Brain microvascular endothelial cell (primary cell): ENCODE measurements at regions not wholly inside any gene's neighbourhood (a gene's known extent, or its start where the extent isn't known, plus 50 kb on each side); places are given as distances from the start of the nearest gene placed in this dataset.

ENCODE experiments used
- DNase-seq: peaks from one replicate; pipeline ENCODE4 v3.0.0-alpha.2; 2020
- H3K27ac ChIP-seq: fragments of 250-450 bp; sonication (Bioruptor Pico); 2 replicates; pipeline ENCODE4 v1.5.1; 2020; ENCODE audit warnings: mild to moderate bottlenecking, moderate library complexity
- H3K27me3 ChIP-seq: fragments of 250-450 bp; sonication (Bioruptor Pico); replicated peaks from 2 replicates; pipeline ENCODE4 v1.5.1; 2020; ENCODE audit warnings: mild to moderate bottlenecking
- H3K36me3 ChIP-seq: fragments of 250-450 bp; sonication (Bioruptor Pico); replicated peaks from 2 replicates; pipeline ENCODE4 v1.5.1; 2020; ENCODE audit warnings: mild to moderate bottlenecking
- H3K4me3 ChIP-seq: 2 replicates; pipeline ENCODE4 v1.5.1; 2011; ENCODE audit warnings: low read depth, mild to moderate bottlenecking, control low read depth, low read length, moderate library complexity
- CTCF ChIP-seq: IDR thresholded peaks from 2 replicates; pipeline ENCODE4 v1.5.1; 2011; ENCODE audit warnings: low read depth, mild to moderate bottlenecking, moderate library complexity, low read length, control low read depth, inconsistent platforms; ENCODE audit errors: missing control alignments
- in situ Hi-C: cut with HindIII; loops from 2 replicates; pipeline ENCODE4 v1.10.0; 2017; ENCODE audit warnings: low sequenced_read_pairs, low pct_ligation_motif_present

DNA sequence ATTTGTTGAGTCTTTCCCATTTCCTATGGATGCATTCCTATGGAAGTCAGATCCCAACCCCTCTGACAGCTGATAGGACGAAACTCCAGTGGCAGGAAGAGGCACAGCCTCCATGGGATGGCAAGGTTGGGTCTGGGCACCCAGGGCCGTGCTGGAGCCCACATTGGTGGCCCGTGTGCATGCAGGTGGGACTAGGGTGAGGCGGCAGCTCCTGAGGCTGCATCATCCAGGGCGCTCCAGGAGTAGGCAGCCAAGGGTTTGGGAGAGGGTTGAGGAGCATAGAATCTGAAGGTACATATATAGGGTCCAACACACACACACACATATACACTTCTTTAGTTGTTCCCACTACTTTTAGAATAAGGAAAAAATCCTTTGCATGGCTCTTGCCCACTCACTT is 81.4 kb upstream of the BMPER start:
- Histone ChIP-seq H3K4me3 (no peak overlapping the region), H3K36me3 (no peaks in the 10 kb centered on the region), H3K27me3 (no peaks in the 10 kb centered on the region), H3K27ac (no peak overlapping the region)
- DNase-seq = no peak
- in situ Hi-C loops = no loop called here
- no peak for TF ChIP-seq CTCF

- no peak overlapping the region for H3K4me3 ChIP-seq
- in situ Hi-C loops = no loop called here
- no peak for TF ChIP-seq CTCF
- H3K27ac ChIP-seq = no peak overlapping the region
- no peaks in the 10 kb centered on the region for H3K36me3 ChIP-seq
- DNase-seq = no peak
- H3K27me3 ChIP-seq = no peaks in the 10 kb centered on the region
These were observed 80.4 kb upstream of the BMPER start for GRCh38 chr7:33824911-33825459.

DNA sequence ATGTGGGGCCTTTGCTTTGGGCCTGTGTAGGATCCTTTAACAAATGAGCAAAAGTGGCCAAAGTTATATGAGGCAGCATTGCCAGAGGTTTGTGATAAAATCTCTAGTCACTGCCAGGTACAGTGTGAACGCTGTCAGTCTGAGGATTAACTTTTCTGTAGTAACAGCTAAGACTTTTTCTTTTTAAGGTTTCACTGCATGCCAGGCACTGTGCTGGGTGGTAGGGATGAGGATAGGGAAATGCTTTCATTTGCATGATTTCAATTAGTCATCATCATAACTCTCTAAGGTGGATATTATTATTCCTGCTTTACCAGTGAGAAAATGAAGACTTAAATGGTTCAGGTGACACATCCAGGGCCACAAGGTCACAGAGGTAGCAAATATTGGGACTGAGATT is 79.7 kb upstream of the BMPER start:
- Histone ChIP-seq H3K27ac (no peak overlapping the region), H3K4me3 (no peak overlapping the region), H3K36me3 (no peaks in the 10 kb centered on the region), H3K27me3 (no peaks in the 10 kb centered on the region)
- DNase-seq = no peak
- in situ Hi-C loops = no loop called here
- no peak for TF ChIP-seq CTCF

GRCh38 chr7:33829536-33829935 is 75.8 kb upstream of the BMPER start:
- no peak for TF ChIP-seq CTCF
- Histone ChIP-seq H3K27me3 (no peaks in the 10 kb centered on the region), H3K27ac (no peak overlapping the region), H3K36me3 (no peaks in the 10 kb centered on the region), H3K4me3 (no peak overlapping the region)
- no peak for DNase-seq
- in situ Hi-C loops = no loop called here

GRCh38 chr7:33831389-33832141 is 73.8 kb upstream of the BMPER start:
- in situ Hi-C loops = no loop called here
- Histone ChIP-seq H3K27ac (no peak overlapping the region), H3K36me3 (no peaks in the 10 kb centered on the region), H3K4me3 (no peak overlapping the region), H3K27me3 (no peaks in the 10 kb centered on the region)
- no peak for DNase-seq
- TF ChIP-seq CTCF = no peak
